ENCODE measurements at regions not wholly inside any gene's neighbourhood (a gene's known extent, or its start where the extent isn't known, plus 50 kb on each side); places are given as distances from the start of the nearest gene placed in this dataset.

DNA sequence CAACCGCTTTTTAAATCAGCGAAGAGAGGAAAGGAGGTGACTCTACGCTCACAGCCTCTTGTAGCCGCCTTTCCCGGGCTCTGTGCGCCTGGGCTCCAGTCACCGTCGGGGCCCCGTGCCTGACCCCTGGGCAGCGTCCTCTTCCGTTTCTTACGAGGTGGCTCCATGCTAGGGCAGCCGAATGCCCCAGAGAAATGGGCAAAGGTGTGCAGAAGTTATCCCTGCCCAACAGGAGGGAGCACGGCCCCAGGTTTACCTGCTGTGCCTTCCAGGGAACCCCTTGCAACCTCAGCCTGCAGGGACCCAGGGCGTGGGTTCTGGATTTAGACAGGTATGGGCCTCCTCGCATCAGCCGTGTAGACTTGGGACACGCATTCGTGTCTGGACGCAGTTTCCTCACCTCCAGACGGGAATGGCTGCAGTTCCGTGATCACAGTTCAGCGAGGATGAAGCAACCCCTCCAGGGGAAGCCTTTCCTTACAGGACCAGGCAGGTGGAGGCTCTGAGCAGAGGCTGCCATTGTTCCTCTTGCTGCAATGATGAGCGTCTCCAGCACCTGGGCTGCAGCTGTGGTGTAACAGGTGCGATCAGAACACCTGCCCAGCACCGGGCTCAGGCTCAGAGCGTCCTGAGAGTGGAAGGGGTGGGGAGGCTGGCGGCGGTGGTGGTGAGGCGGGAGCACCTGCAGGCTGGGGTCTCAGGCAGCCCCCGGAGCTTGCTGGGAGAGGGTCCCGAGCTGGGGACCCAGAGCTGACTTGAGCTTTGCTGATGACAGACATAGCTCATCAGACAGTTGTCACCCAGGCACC lies 81.3 kb upstream of the BHLHE23 start:
- DNase-seq (ENCODE audit: low read depth, low spot score): no peak
- Histone ChIP-seq H3K9me3 (ENCODE audit: control insufficient read depth, insufficient read depth, low read depth, low read length) (no peaks in the 10 kb centered on the region), H3K4me1 (ENCODE audit: control insufficient read depth, insufficient read depth, low read length) (no peaks in the 10 kb centered on the region), H3K27ac (ENCODE audit: low read length) (no peak overlapping the region), H3K27me3 (ENCODE audit: control insufficient read depth, insufficient read depth, low read length) (no peaks in the 10 kb centered on the region; the same call in 1 of the 2 replicates), H3K4me3 (ENCODE audit: low read depth in 2 of 2, low read length in 2 of 2) (no peak overlapping the region), H3K36me3 (ENCODE audit: control insufficient read depth, insufficient read depth, low read length) (no peaks in the 10 kb centered on the region)
- in situ Hi-C loops (cut with HindIII; ENCODE audit: low pct_unique_long_range_greater_than_20kb, low sequenced_read_pairs): no loop called here
- BruUV-seq (replicated peaks): no TSS peak
- no peak for ATAC-seq
- intact Hi-C loops (cut with micrococcal nuclease; ENCODE audit: unreplicated experiment): no loop called here
- CTCF ChIA-PET: no interaction called here
- POLR2A ChIA-PET: no interaction called here
- no peak for TF ChIP-seq POLR2AphosphoS5 (IDR thresholded peaks at IDR 0.05; ENCODE audit: low read depth, low read length)
- TF ChIP-seq, protein P1, sequence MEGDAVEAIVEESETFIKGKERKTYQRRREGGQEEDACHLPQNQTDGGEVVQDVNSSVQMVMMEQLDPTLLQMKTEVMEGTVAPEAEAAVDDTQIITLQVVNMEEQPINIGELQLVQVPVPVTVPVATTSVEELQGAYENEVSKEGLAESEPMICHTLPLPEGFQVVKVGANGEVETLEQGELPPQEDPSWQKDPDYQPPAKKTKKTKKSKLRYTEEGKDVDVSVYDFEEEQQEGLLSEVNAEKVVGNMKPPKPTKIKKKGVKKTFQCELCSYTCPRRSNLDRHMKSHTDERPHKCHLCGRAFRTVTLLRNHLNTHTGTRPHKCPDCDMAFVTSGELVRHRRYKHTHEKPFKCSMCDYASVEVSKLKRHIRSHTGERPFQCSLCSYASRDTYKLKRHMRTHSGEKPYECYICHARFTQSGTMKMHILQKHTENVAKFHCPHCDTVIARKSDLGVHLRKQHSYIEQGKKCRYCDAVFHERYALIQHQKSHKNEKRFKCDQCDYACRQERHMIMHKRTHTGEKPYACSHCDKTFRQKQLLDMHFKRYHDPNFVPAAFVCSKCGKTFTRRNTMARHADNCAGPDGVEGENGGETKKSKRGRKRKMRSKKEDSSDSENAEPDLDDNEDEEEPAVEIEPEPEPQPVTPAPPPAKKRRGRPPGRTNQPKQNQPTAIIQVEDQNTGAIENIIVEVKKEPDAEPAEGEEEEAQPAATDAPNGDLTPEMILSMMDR (IDR thresholded peaks at IDR 0.05): no peak
- no peak for TF ChIP-seq SIN3A (IDR thresholded peaks at IDR 0.05; ENCODE audit: borderline replicate concordance, insufficient read depth, low read depth, low read length)
- TF ChIP-seq TCF7L2 (IDR thresholded peaks at IDR 0.05; ENCODE audit: low read depth, low read length): no peak
- TF ChIP-seq, protein P2, sequence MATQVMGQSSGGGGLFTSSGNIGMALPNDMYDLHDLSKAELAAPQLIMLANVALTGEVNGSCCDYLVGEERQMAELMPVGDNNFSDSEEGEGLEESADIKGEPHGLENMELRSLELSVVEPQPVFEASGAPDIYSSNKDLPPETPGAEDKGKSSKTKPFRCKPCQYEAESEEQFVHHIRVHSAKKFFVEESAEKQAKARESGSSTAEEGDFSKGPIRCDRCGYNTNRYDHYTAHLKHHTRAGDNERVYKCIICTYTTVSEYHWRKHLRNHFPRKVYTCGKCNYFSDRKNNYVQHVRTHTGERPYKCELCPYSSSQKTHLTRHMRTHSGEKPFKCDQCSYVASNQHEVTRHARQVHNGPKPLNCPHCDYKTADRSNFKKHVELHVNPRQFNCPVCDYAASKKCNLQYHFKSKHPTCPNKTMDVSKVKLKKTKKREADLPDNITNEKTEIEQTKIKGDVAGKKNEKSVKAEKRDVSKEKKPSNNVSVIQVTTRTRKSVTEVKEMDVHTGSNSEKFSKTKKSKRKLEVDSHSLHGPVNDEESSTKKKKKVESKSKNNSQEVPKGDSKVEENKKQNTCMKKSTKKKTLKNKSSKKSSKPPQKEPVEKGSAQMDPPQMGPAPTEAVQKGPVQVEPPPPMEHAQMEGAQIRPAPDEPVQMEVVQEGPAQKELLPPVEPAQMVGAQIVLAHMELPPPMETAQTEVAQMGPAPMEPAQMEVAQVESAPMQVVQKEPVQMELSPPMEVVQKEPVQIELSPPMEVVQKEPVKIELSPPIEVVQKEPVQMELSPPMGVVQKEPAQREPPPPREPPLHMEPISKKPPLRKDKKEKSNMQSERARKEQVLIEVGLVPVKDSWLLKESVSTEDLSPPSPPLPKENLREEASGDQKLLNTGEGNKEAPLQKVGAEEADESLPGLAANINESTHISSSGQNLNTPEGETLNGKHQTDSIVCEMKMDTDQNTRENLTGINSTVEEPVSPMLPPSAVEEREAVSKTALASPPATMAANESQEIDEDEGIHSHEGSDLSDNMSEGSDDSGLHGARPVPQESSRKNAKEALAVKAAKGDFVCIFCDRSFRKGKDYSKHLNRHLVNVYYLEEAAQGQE (IDR thresholded peaks at IDR 0.05; ENCODE audit: insufficient read depth in 1 of 2, low read depth in 2 of 2, low read length in 1 of 2): no peak

DNA sequence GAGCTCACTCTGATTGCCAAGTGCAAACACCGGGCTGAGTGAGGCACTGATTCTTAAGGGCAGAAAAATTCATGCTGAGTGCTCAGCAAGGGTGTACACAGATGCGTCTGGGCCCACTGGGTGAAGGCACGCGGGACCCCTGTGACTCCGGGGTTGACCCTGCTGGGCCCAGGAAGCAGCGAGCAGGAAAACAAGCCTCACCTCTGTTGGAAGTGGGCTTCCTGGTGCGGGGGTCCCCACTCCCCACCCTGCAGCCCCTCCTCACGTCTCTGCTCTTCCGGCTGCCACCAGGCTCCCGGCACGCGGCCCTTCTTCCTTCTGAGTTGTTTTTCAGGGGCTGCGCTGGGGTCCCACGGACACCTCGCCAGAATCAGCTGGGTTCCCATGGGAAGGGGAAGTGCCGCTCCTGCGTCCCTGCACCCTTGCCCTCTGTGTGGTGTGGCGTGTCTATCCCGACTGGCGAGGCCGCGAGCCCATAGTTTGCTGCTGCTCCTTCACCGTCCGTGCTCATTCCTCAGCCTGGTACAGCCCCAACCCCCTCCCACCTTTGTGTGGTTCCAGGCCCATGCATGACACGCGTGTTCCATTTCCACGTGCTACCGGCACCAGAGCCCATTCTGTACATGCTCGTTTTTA lies 80.6 kb upstream of the BHLHE23 start:
- DNase-seq (ENCODE audit: low read depth, low spot score) (no peak), ATAC-seq (no peak)
- Histone ChIP-seq H3K27ac (ENCODE audit: low read length) (no peak overlapping the region), H3K4me1 (ENCODE audit: control insufficient read depth, insufficient read depth, low read length) (no peaks in the 10 kb centered on the region), H3K9me3 (ENCODE audit: control insufficient read depth, insufficient read depth, low read depth, low read length) (no peaks in the 10 kb centered on the region), H3K27me3 (ENCODE audit: control insufficient read depth, insufficient read depth, low read length) (no peaks in the 10 kb centered on the region; the same call in 1 of the 2 replicates), H3K4me3 (ENCODE audit: low read depth in 2 of 2, low read length in 2 of 2) (no peak overlapping the region), H3K36me3 (ENCODE audit: control insufficient read depth, insufficient read depth, low read length) (no peaks in the 10 kb centered on the region)
- CTCF ChIA-PET: no interaction called here
- BruUV-seq (replicated peaks): no TSS peak
- intact Hi-C loops (cut with micrococcal nuclease; ENCODE audit: unreplicated experiment): no loop called here
- POLR2A ChIA-PET: interaction anchor here (0.8 kb wide), 1 partner anchor 8 kb away, joined by 4 read pairs; no protein-coding TSS in a partner anchor
- TF ChIP-seq POLR2AphosphoS5 (IDR thresholded peaks at IDR 0.05; ENCODE audit: low read depth, low read length) (no peak), SIN3A (IDR thresholded peaks at IDR 0.05; ENCODE audit: borderline replicate concordance, insufficient read depth, low read depth, low read length) (no peak), TCF7L2 (IDR thresholded peaks at IDR 0.05; ENCODE audit: low read depth, low read length) (no peak)
- TF ChIP-seq, protein P2 (IDR thresholded peaks at IDR 0.05; ENCODE audit: insufficient read depth in 1 of 2, low read depth in 2 of 2, low read length in 1 of 2): no peak
- TF ChIP-seq, protein P1 (IDR thresholded peaks at IDR 0.05): no peak
- in situ Hi-C loops (cut with HindIII; ENCODE audit: low pct_unique_long_range_greater_than_20kb, low sequenced_read_pairs): no loop called here
